PC-3 (cell line): ENCODE measurements at regions not wholly inside any gene's neighbourhood (a gene's known extent, or its start where the extent isn't known, plus 50 kb on each side); places are given as distances from the start of the nearest gene placed in this dataset.

Source experiments
- EZH2 ChIP-seq: fragments of 300-600 bp; sonication (generic); IDR thresholded peaks from one replicate; pipeline ENCODE4 v1.6.1; 2017; ENCODE audit warnings: antibody characterized with exemption, mild to moderate bottlenecking, low read length; ENCODE audit not compliant: unreplicated experiment
- EZH2phosphoT487 ChIP-seq: fragments of 300-600 bp; sonication (generic); IDR thresholded peaks from 2 replicates; pipeline ENCODE4 v1.6.1; 2018; ENCODE audit warnings: mild to moderate bottlenecking, antibody characterized with exemption, low read length, borderline replicate concordance
- TF ChIP-seq, protein P1 (sequence below): fragments of 300-600 bp; sonication (generic); conservative IDR thresholded peaks from 2 replicates; pipeline ENCODE4 v1.5.1; 2017; ENCODE audit warnings: antibody characterized with exemption, low read depth, mild to moderate bottlenecking, low read length

DNA sequence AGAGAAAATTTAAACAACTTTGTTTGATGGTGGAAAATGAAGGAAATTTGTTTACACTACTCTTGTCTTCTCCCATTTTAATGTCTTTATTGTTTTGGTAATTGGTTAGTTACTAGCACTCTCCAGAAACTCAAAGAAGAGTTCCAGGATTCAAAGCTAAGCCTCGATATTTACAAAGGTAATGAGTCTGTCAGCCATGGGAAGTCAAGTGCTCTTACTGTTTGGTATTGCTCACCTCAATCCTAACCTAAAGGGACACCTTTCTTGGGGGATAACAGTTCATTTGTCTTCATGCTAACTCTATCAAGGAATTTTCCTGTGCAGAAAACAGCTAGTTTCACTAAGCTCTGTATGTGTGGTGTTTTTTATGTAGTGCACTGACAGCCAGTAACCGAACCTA, 222.9 kb upstream of the LMO3 start:
- TF ChIP-seq, protein P1, sequence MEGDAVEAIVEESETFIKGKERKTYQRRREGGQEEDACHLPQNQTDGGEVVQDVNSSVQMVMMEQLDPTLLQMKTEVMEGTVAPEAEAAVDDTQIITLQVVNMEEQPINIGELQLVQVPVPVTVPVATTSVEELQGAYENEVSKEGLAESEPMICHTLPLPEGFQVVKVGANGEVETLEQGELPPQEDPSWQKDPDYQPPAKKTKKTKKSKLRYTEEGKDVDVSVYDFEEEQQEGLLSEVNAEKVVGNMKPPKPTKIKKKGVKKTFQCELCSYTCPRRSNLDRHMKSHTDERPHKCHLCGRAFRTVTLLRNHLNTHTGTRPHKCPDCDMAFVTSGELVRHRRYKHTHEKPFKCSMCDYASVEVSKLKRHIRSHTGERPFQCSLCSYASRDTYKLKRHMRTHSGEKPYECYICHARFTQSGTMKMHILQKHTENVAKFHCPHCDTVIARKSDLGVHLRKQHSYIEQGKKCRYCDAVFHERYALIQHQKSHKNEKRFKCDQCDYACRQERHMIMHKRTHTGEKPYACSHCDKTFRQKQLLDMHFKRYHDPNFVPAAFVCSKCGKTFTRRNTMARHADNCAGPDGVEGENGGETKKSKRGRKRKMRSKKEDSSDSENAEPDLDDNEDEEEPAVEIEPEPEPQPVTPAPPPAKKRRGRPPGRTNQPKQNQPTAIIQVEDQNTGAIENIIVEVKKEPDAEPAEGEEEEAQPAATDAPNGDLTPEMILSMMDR, result no peak
- TF ChIP-seq EZH2phosphoT487 (no peak), EZH2 (no peak)
